OCI-LY1 (cell line): ENCODE measurements at regions not wholly inside any gene's neighbourhood (a gene's known extent, or its start where the extent isn't known, plus 50 kb on each side); places are given as distances from the start of the nearest gene placed in this dataset.

Source experiments
- H2AFZ ChIP-seq: fragments of 200-600 bp; sonication (generic), shearing (Covaris generic); 2 replicates; pipeline ENCODE4 v1.6.0; 2014; ENCODE audit warnings: antibody characterized with exemption, mild to moderate bottlenecking, low read length
- H3F3A ChIP-seq: fragments of 200-600 bp; sonication (generic), shearing (Covaris generic); 2 replicates; pipeline ENCODE4 v1.6.0; 2014; ENCODE audit warnings: mild to moderate bottlenecking, antibody characterized with exemption, low read length, moderate library complexity; ENCODE audit not compliant: insufficient read depth
- H3K27ac ChIP-seq: fragments of 200-600 bp; sonication (generic); 2 replicates; pipeline ENCODE4 v1.5.1; 2014; ENCODE audit warnings: low read length, mixed run types, mild to moderate bottlenecking, low read depth; ENCODE audit not compliant: poor library complexity, severe bottlenecking
- H3K27me3 ChIP-seq: fragments of 200-600 bp; sonication (generic); 2 replicates; pipeline ENCODE4 v1.6.0; 2014; ENCODE audit warnings: antibody characterized with exemption, mild to moderate bottlenecking, low read length, moderate library complexity; ENCODE audit not compliant: insufficient read depth
- H3K36me3 ChIP-seq: fragments of 200-600 bp; sonication (generic); 2 replicates; pipeline ENCODE4 v1.6.1; 2014; ENCODE audit warnings: mild to moderate bottlenecking, antibody characterized with exemption, low read length, moderate library complexity, mixed read lengths; ENCODE audit not compliant: insufficient read depth
- H3K4me1 ChIP-seq: fragments of 200-600 bp; sonication (generic); 2 replicates; pipeline ENCODE4 v1.5.1; 2014; ENCODE audit warnings: mild to moderate bottlenecking, low read length, moderate library complexity; ENCODE audit not compliant: insufficient read depth, severe bottlenecking
- H3K4me2 ChIP-seq: fragments of 200-600 bp; sonication (generic), shearing (Covaris generic); 2 replicates; pipeline ENCODE4 v1.6.1; 2014; ENCODE audit warnings: low read length
- H3K4me3 ChIP-seq: fragments of 200-600 bp; sonication (generic); 2 replicates; pipeline ENCODE4 v1.5.1; 2014; ENCODE audit warnings: low read length, low read depth, mild to moderate bottlenecking, mixed read lengths; ENCODE audit not compliant: poor library complexity, severe bottlenecking
- H3K79me2 ChIP-seq: fragments of 200-600 bp; shearing (Covaris generic); 2 replicates; pipeline ENCODE4 v1.6.1; 2016; ENCODE audit warnings: mixed run types, low read length, mixed read lengths; ENCODE audit not compliant: insufficient read depth
- H3K9ac ChIP-seq: fragments of 200-600 bp; sonication (generic), shearing (Covaris generic); 2 replicates; pipeline ENCODE4 v1.6.1; 2014; ENCODE audit warnings: mild to moderate bottlenecking, low read length, mixed read lengths
- H3K9me2 ChIP-seq: fragments of 200-600 bp; sonication (generic), shearing (Covaris generic); 2 replicates; pipeline ENCODE4 v1.6.1; 2014; ENCODE audit warnings: low read depth, mild to moderate bottlenecking, low read length, mixed read lengths
- H3K9me3 ChIP-seq: fragments of 200-600 bp; shearing (Covaris generic); 2 replicates; pipeline ENCODE4 v1.6.1; 2014; ENCODE audit warnings: low read length, mixed read lengths
- H4K20me1 ChIP-seq: fragments of 200-600 bp; sonication (generic), shearing (Covaris generic); 2 replicates; pipeline ENCODE4 v1.6.0; 2016; ENCODE audit warnings: mild to moderate bottlenecking, low read length; ENCODE audit not compliant: insufficient read depth
- CTCF ChIP-seq: fragments of 200-600 bp; sonication (generic), shearing (Covaris generic); IDR thresholded peaks from 2 replicates; pipeline ENCODE4 v1.5.1; 2017; ENCODE audit warnings: mild to moderate bottlenecking, antibody characterized with exemption, low read length, moderate library complexity, mixed read lengths
- EZH2 ChIP-seq: fragments of 200-600 bp; sonication (generic), shearing (Covaris generic); IDR thresholded peaks from 2 replicates; pipeline ENCODE4 v1.8.0; 2017; ENCODE audit warnings: borderline replicate concordance, mixed run types, mild to moderate bottlenecking, antibody characterized with exemption, low read length, moderate library complexity, mixed read lengths

GRCh38 chr15:81987628-81988027, 58.2 kb downstream of the MEX3B start:
- Histone ChIP-seq H3K36me3 (peaks cover 8% of the 10 kb centered on the region; the same call in 1 of the 2 replicates), H2AFZ (no peak overlapping the region), H3K4me2 (no peak overlapping the region), H3K27ac (no peak overlapping the region), H3K79me2 (no peaks in the 10 kb centered on the region), H3K9ac (no peak overlapping the region), H3K4me1 (no peaks in the 10 kb centered on the region), H3F3A (no peaks in the 10 kb centered on the region), H3K27me3 (no peaks in the 10 kb centered on the region), H4K20me1 (no peaks in the 10 kb centered on the region), H3K9me3 (no peaks in the 10 kb centered on the region; the same call in 1 of the 2 replicates), H3K4me3 (no peak overlapping the region), H3K9me2 (no peaks in the 10 kb centered on the region)
- TF ChIP-seq EZH2 (no peak), CTCF (no peak)

GRCh38 chr15:81983497-81983896, 62.3 kb downstream of the MEX3B start:
- H3K4me2 ChIP-seq: no peak overlapping the region
- H3K27me3 ChIP-seq: no peaks in the 10 kb centered on the region
- no peaks in the 10 kb centered on the region for H3F3A ChIP-seq
- H3K27ac ChIP-seq: no peak overlapping the region
- no peak for TF ChIP-seq EZH2
- TF ChIP-seq CTCF: no peak
- no peaks in the 10 kb centered on the region for H3K36me3 ChIP-seq
- no peaks in the 10 kb centered on the region for H3K9me3 ChIP-seq
- H4K20me1 ChIP-seq: no peaks in the 10 kb centered on the region
- no peaks in the 10 kb centered on the region for H3K9me2 ChIP-seq
- no peaks in the 10 kb centered on the region for H3K79me2 ChIP-seq
- H3K4me1 ChIP-seq: peaks cover 9% of the 10 kb centered on the region
- H2AFZ ChIP-seq: no peak overlapping the region
- H3K4me3 ChIP-seq: no peak overlapping the region
- no peak overlapping the region for H3K9ac ChIP-seq

GRCh38 chr15:81982808-81983207, 63.0 kb downstream of the MEX3B start:
- H3K36me3 ChIP-seq: no peaks in the 10 kb centered on the region
- no peaks in the 10 kb centered on the region for H4K20me1 ChIP-seq
- H3K4me2 ChIP-seq: no peak overlapping the region
- H3K27ac ChIP-seq: no peak overlapping the region
- no peaks in the 10 kb centered on the region for H3K9me2 ChIP-seq
- no peak overlapping the region for H2AFZ ChIP-seq
- H3K4me1 ChIP-seq: peaks cover 9% of the 10 kb centered on the region
- H3K79me2 ChIP-seq: no peaks in the 10 kb centered on the region
- H3K9me3 ChIP-seq: peaks cover 6% of the 10 kb centered on the region; the same call in 1 of the 2 replicates
- no peak overlapping the region for H3K9ac ChIP-seq
- TF ChIP-seq CTCF (no peak), EZH2 (no peak)
- no peak overlapping the region for H3K4me3 ChIP-seq
- H3K27me3 ChIP-seq: no peaks in the 10 kb centered on the region
- no peaks in the 10 kb centered on the region for H3F3A ChIP-seq
